ENCODE measurements at regions not wholly inside any gene's neighbourhood (a gene's known extent, or its start where the extent isn't known, plus 50 kb on each side); places are given as distances from the start of the nearest gene placed in this dataset.

GRCh38 chr1:243927381-243927780 lies 77.3 kb upstream of the AKT3 start (continued):
- TF ChIP-seq, protein P1, sequence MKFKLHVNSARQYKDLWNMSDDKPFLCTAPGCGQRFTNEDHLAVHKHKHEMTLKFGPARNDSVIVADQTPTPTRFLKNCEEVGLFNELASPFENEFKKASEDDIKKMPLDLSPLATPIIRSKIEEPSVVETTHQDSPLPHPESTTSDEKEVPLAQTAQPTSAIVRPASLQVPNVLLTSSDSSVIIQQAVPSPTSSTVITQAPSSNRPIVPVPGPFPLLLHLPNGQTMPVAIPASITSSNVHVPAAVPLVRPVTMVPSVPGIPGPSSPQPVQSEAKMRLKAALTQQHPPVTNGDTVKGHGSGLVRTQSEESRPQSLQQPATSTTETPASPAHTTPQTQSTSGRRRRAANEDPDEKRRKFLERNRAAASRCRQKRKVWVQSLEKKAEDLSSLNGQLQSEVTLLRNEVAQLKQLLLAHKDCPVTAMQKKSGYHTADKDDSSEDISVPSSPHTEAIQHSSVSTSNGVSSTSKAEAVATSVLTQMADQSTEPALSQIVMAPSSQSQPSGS (IDR thresholded peaks at IDR 0.05; ENCODE audit: low read length) = no peak
- TF ChIP-seq NRF1 (conservative IDR thresholded peaks at IDR 0.05; ENCODE audit: low read depth, low read length) (no peak), MAX (IDR thresholded peaks at IDR 0.05; ENCODE audit: low read depth, low read length) (no peak)
- TF ChIP-seq, protein P2, sequence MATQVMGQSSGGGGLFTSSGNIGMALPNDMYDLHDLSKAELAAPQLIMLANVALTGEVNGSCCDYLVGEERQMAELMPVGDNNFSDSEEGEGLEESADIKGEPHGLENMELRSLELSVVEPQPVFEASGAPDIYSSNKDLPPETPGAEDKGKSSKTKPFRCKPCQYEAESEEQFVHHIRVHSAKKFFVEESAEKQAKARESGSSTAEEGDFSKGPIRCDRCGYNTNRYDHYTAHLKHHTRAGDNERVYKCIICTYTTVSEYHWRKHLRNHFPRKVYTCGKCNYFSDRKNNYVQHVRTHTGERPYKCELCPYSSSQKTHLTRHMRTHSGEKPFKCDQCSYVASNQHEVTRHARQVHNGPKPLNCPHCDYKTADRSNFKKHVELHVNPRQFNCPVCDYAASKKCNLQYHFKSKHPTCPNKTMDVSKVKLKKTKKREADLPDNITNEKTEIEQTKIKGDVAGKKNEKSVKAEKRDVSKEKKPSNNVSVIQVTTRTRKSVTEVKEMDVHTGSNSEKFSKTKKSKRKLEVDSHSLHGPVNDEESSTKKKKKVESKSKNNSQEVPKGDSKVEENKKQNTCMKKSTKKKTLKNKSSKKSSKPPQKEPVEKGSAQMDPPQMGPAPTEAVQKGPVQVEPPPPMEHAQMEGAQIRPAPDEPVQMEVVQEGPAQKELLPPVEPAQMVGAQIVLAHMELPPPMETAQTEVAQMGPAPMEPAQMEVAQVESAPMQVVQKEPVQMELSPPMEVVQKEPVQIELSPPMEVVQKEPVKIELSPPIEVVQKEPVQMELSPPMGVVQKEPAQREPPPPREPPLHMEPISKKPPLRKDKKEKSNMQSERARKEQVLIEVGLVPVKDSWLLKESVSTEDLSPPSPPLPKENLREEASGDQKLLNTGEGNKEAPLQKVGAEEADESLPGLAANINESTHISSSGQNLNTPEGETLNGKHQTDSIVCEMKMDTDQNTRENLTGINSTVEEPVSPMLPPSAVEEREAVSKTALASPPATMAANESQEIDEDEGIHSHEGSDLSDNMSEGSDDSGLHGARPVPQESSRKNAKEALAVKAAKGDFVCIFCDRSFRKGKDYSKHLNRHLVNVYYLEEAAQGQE (IDR thresholded peaks at IDR 0.05; ENCODE audit: low read depth, low read length) = no peak

- no peaks in the 10 kb centered on the region for H3K79me2 ChIP-seq (ENCODE audit: control insufficient read depth, insufficient read depth, low read length)
- intact Hi-C loops (cut with micrococcal nuclease; ENCODE audit: unreplicated experiment) = no loop called here
- H3K4me1 ChIP-seq (ENCODE audit: control insufficient read depth, insufficient read depth, low read length) = no peaks in the 10 kb centered on the region
- H3K9ac ChIP-seq (ENCODE audit: control insufficient read depth, insufficient read depth, low read length) = no peak overlapping the region
- ATAC-seq (no peak), FAIRE-seq (no peak), DNase-seq (ENCODE audit: low read depth, low spot score) (no peak)
- H3K9me3 ChIP-seq (replicated peaks; ENCODE audit: control insufficient read depth, insufficient read depth, low read length) = no peaks in the 10 kb centered on the region
- ChIA-PET CTCF (interaction anchor here (0.6 kb wide), 1 partner anchor 125 kb away, joined by 3 read pairs; no protein-coding TSS in a partner anchor), RAD21 (ENCODE audit: unreplicated experiment) (no interaction called here), POLR2A (no interaction called here), SMC1A (ENCODE audit: uncharacterized antibody, unreplicated experiment) (no interaction called here)
- in situ Hi-C loops (cut with MboI) = no loop called here
- H3K27ac ChIP-seq (ENCODE audit: control insufficient read depth, insufficient read depth) = no peak overlapping the region
- no TSS peak for BruUV-seq (replicated peaks)
- H4K20me1 ChIP-seq (ENCODE audit: control insufficient read depth, insufficient read depth) = no peaks in the 10 kb centered on the region
- H3K4me2 ChIP-seq (ENCODE audit: control insufficient read depth, insufficient read depth) = no peak overlapping the region
- 59% methylated on average over 6 of the region's 6 CpGs for WGBS (ENCODE audit: insufficient coverage, insufficient replicate concordance, low lambda C conversion rate, missing lambda C conversion rate)
- 0 out of 4 replicates have a peak, but pooled peaks cover 0 to 1% of the 10 kb centered on the region in 2 experiments for H3K27me3 ChIP-seq (replicated peaks in 1 of 2; ENCODE audit: control insufficient read depth in 2 of 2, insufficient read depth in 2 of 2, low read length in 1 of 2)
- no peak overlapping the region for H2AFZ ChIP-seq (ENCODE audit: control insufficient read depth, low read depth, low read length)
- H3K4me3 ChIP-seq = no peak overlapping the region
- H3K36me3 ChIP-seq (ENCODE audit: control insufficient read depth in 2 of 2, insufficient read depth in 2 of 2, low read length in 1 of 2) = no peaks in the 10 kb centered on the region
- TF ChIP-seq RAD21 (IDR thresholded peaks at IDR 0.05; ENCODE audit: insufficient read depth, low read depth, low read length) (no peak), E4F1 (IDR thresholded peaks at IDR 0.05; ENCODE audit: borderline replicate concordance, partially characterized antibody) (no peak), NR2C2 (IDR thresholded peaks at IDR 0.05; ENCODE audit: borderline replicate concordance, control insufficient read depth, insufficient read length, low read depth) (no peak), BHLHE40 (IDR thresholded peaks at IDR 0.05; ENCODE audit: borderline replicate concordance in 1 of 2, low read depth in 2 of 2, low read length in 1 of 2) (no peak), ATF7 (IDR thresholded peaks at IDR 0.05; ENCODE audit: low read depth) (no peak), NFIC (IDR thresholded peaks at IDR 0.05; ENCODE audit: low read depth, low read length) (no peak), NRF1 (conservative IDR thresholded peaks at IDR 0.05; ENCODE audit: low read depth, low read length) (no peak), BRCA1 (IDR thresholded peaks at IDR 0.05; ENCODE audit: low read depth, low read length) (no peak), PAX5 (IDR thresholded peaks at IDR 0.05; ENCODE audit: borderline replicate concordance, low read depth, low read length) (no peak), POLR2AphosphoS2 (IDR thresholded peaks at IDR 0.05; ENCODE audit: low read depth, low read length) (no peak), BACH1 (IDR thresholded peaks at IDR 0.05; ENCODE audit: borderline replicate concordance) (no peak), RB1 (IDR thresholded peaks at IDR 0.05; ENCODE audit: borderline replicate concordance) (no peak)
Observed at GRCh38 chr1:243926803-243927245, 76.8 kb upstream of the AKT3 start.
